Endodermal cell (in vitro differentiated cells): ENCODE measurements at regions not wholly inside any gene's neighbourhood (a gene's known extent, or its start where the extent isn't known, plus 50 kb on each side); places are given as distances from the start of the nearest gene placed in this dataset.

ENCODE experiments used
- DNase-seq: peaks from one replicate; pipeline ENCODE4 v3.0.0-alpha.2; 2017
- H3K27ac ChIP-seq: 2 replicates; pipeline ENCODE4 v1.5.1; 2013; ENCODE audit warnings: mild to moderate bottlenecking, low read depth, low read length, moderate library complexity
- H3K27me3 ChIP-seq: 2 replicates; pipeline ENCODE4 v1.6.1; 2013; ENCODE audit warnings: mild to moderate bottlenecking, low read length, moderate library complexity; ENCODE audit not compliant: insufficient read depth, control insufficient read depth, poor library complexity, severe bottlenecking
- H3K36me3 ChIP-seq: 2 replicates; pipeline ENCODE4 v1.7.0; 2013; ENCODE audit warnings: mild to moderate bottlenecking, low read length, moderate library complexity; ENCODE audit not compliant: control insufficient read depth, insufficient read depth
- H3K4me1 ChIP-seq: one replicate; pipeline ENCODE4 v1.7.0; 2013; ENCODE audit warnings: low read length; ENCODE audit not compliant: control insufficient read depth, insufficient read depth
- H3K4me3 ChIP-seq: 2 replicates; pipeline ENCODE4 v1.5.1; 2013; ENCODE audit warnings: mild to moderate bottlenecking, low read length, moderate library complexity
- H3K9ac ChIP-seq: 2 replicates; pipeline ENCODE4 v1.6.1; 2013; ENCODE audit warnings: mild to moderate bottlenecking, low read length, moderate library complexity; ENCODE audit not compliant: poor library complexity, severe bottlenecking; ENCODE audit errors: extremely low read depth
- H3K9me3 ChIP-seq: 2 replicates; pipeline ENCODE4 v1.6.1; 2013; ENCODE audit warnings: mild to moderate bottlenecking, low read length, moderate library complexity; ENCODE audit not compliant: control insufficient read depth
- H3K27ac Mint-ChIP-seq: 2 replicates; pipeline ENCODE4 v1.8.0; 2020; ENCODE audit warnings: mixed read lengths
- H3K27me3 Mint-ChIP-seq: 2 replicates; pipeline ENCODE4 v1.8.0; 2021; ENCODE audit warnings: mild to moderate bottlenecking, mixed read lengths; ENCODE audit not compliant: insufficient read depth
- H3K36me3 Mint-ChIP-seq: 2 replicates; pipeline ENCODE4 v1.8.0; 2020; ENCODE audit warnings: low read depth, mixed read lengths
- H3K4me1 Mint-ChIP-seq: 2 replicates; pipeline ENCODE4 v1.8.0; 2020; ENCODE audit warnings: mixed read lengths
- H3K4me3 Mint-ChIP-seq: 2 replicates; pipeline ENCODE4 v1.8.0; 2020; ENCODE audit warnings: mild to moderate bottlenecking, moderate library complexity, mixed read lengths
- H3K9me3 Mint-ChIP-seq: 2 replicates; pipeline ENCODE4 v1.8.0; 2020; ENCODE audit warnings: mild to moderate bottlenecking, mixed read lengths
- WGBS, 2 experiments: methylation state at CpG; one replicate each; pipeline versions ENCODE4 v1.1.5 to v1.1.7; 2013; ENCODE audit warnings: missing lambda C conversion rate in 2 of 2, mixed read lengths in 1 of 2; ENCODE audit not compliant: insufficient coverage in 1 of 2, insufficient read length in 1 of 2; 5-methylcytosine and 5-hydroxymethylcytosine counted together
- TF ChIP-seq, protein P1 (sequence below): fragments of 200-600 bp; sonication (generic); conservative IDR thresholded peaks from 2 replicates; pipeline ENCODE4 v1.5.0; 2021; ENCODE audit warnings: antibody characterized with exemption, mild to moderate bottlenecking

- Histone ChIP-seq H3K4me1 (no peaks in the 10 kb centered on the region), H3K9ac (no peak overlapping the region), H3K27me3 (no peaks in the 10 kb centered on the region), H3K4me3 (no peak overlapping the region), H3K9me3 (no peaks in the 10 kb centered on the region), H3K36me3 (no peaks in the 10 kb centered on the region), H3K27ac (no peak overlapping the region)
- Mint-ChIP-seq H3K27me3 (no peaks in the 10 kb centered on the region), H3K27ac (no peak overlapping the region), H3K9me3 (no peaks in the 10 kb centered on the region), H3K4me1 (peaks cover 11% of the 10 kb centered on the region), H3K36me3 (no peaks in the 10 kb centered on the region), H3K4me3 (no peak overlapping the region)
- WGBS, 2 experiments, result 89 to 90% methylated on average over 2 of the region's 2 CpGs
- TF ChIP-seq, protein P1, sequence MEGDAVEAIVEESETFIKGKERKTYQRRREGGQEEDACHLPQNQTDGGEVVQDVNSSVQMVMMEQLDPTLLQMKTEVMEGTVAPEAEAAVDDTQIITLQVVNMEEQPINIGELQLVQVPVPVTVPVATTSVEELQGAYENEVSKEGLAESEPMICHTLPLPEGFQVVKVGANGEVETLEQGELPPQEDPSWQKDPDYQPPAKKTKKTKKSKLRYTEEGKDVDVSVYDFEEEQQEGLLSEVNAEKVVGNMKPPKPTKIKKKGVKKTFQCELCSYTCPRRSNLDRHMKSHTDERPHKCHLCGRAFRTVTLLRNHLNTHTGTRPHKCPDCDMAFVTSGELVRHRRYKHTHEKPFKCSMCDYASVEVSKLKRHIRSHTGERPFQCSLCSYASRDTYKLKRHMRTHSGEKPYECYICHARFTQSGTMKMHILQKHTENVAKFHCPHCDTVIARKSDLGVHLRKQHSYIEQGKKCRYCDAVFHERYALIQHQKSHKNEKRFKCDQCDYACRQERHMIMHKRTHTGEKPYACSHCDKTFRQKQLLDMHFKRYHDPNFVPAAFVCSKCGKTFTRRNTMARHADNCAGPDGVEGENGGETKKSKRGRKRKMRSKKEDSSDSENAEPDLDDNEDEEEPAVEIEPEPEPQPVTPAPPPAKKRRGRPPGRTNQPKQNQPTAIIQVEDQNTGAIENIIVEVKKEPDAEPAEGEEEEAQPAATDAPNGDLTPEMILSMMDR, result no peak
- DNase-seq, result no peak
These were observed 76.9 kb upstream of the CAMK2D start for GRCh38 chr4:113838460-113838859.

- Mint-ChIP-seq H3K4me3 (no peak overlapping the region), H3K4me1 (peaks cover 11% of the 10 kb centered on the region), H3K27ac (no peak overlapping the region), H3K36me3 (no peaks in the 10 kb centered on the region), H3K9me3 (no peaks in the 10 kb centered on the region), H3K27me3 (no peaks in the 10 kb centered on the region)
- 96 to 100% methylated on average over 1 of the region's 1 CpG for WGBS, 2 experiments
- H3K9me3 ChIP-seq, result no peaks in the 10 kb centered on the region
- H3K4me3 ChIP-seq, result no peak overlapping the region
- H3K27me3 ChIP-seq, result no peaks in the 10 kb centered on the region
- no peaks in the 10 kb centered on the region for H3K4me1 ChIP-seq
- H3K9ac ChIP-seq, result no peak overlapping the region
- no peak for DNase-seq
- H3K27ac ChIP-seq, result no peak overlapping the region
- TF ChIP-seq, protein P1, result no peak
- no peaks in the 10 kb centered on the region for H3K36me3 ChIP-seq
These were observed 75.9 kb upstream of the CAMK2D start for GRCh38 chr4:113837397-113837796.

- no peak overlapping the region for H3K27ac ChIP-seq
- H3K27me3 Mint-ChIP-seq, result no peaks in the 10 kb centered on the region
These were observed 73.5 kb upstream of the CAMK2D start for GRCh38 chr4:113835005-113835404.

More at GRCh38 chr4:113835005-113835404, 73.5 kb upstream of the CAMK2D start:
- Mint-ChIP-seq H3K4me1 (peaks cover 17% of the 10 kb centered on the region), H3K27ac (no peak overlapping the region), H3K4me3 (no peak overlapping the region), H3K9me3 (no peaks in the 10 kb centered on the region), H3K36me3 (no peaks in the 10 kb centered on the region)
- TF ChIP-seq, protein P1, result no peak
- Histone ChIP-seq H3K9ac (no peak overlapping the region), H3K4me3 (no peak overlapping the region), H3K9me3 (no peaks in the 10 kb centered on the region), H3K36me3 (no peaks in the 10 kb centered on the region), H3K4me1 (no peaks in the 10 kb centered on the region), H3K27me3 (no peaks in the 10 kb centered on the region)
- whole genome bisulfite sequencing, 2 experiments, result 73% methylated on average over 1 of the region's 1 CpG; no CpG with 5 or more reads in 1 of the 2 experiments
- DNase-seq, result no peak
